DMS 273 (cell line): ENCODE measurements at regions not wholly inside any gene's neighbourhood (a gene's known extent, or its start where the extent isn't known, plus 50 kb on each side); places are given as distances from the start of the nearest gene placed in this dataset.

Experiments
- DNase-seq: peaks from one replicate; lab custom pipeline; 2025; ENCODE audit not compliant: unreplicated experiment; lab: John Stamatoyannopoulos, UW

DNA sequence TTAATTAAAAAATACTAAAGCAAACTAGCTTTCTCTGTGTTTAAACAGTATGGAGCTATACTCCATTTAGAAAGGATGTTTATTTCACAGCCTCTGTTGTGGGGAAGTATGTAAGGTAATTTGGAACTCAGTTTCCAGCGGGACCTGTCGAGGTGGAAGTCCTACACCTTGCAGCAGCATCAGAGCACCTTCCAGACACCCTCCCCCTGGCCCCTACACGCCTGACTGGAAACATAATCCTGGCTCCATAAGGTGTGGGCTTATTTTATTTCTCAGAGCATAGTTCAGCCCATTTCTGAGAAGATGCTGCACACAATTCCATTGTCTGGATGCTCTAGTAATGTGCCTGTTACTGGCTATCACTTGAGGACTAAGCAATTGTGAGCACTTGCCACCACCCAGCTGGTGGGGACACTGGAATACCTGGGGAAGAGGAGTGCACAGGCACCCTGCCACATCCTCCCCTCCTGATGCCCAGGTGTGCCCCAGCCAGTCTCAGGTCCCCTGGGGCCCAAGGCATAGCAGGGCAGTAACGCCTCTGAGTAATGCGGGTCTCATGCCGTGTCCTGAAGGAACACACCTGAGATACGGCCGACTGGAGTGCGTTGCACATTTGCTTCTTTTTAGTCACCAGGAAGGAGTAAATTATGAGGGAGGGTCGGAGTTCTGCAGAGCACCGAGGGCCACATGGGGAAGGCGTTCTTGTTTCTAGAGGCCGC, 556.5 kb downstream of the QKI start:
- DNase-seq, result no peak

DNA sequence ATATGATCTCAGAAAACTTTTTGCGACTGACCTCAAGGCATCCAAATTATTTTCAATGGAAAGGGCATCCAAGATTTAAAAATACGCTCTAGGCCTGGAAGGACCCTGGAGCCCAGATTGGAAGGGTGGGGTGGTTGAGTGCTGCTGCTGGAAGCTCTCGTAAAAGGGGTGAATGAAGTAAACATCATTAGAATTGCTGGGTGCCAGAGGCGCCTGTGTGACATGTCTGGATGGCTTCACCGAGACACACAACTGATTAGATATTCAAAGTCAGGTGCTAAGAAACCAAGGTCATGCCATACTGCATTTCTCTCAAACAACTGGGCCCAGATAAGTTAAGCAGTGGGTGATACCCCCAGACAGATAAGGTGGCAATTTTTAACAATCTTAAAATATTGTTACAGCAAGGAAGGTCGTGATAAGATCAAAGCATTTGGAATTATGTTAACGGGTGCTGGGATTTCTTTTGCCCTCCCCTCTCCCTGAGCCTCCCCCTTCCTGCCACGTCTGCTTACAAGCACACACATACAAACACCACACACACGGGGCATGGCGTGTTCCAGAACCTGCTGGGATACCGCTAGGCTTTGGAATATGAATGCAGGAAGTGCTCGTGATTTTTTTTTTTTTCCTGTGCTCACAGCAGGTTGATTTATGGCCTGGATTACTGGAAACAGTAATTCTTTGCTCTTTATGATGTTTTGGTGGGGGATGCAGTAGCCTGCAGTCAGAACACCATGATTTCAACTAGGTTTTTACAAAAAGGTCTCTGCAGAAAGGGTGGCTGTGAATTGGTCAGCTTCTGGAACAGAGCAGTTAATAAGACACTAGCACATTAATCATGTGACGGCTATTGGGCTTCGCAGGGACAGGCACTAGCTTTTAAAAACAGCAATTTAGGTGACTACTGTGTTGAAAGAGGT, 551.2 kb downstream of the QKI start:
- no peak for DNase-seq

DNA sequence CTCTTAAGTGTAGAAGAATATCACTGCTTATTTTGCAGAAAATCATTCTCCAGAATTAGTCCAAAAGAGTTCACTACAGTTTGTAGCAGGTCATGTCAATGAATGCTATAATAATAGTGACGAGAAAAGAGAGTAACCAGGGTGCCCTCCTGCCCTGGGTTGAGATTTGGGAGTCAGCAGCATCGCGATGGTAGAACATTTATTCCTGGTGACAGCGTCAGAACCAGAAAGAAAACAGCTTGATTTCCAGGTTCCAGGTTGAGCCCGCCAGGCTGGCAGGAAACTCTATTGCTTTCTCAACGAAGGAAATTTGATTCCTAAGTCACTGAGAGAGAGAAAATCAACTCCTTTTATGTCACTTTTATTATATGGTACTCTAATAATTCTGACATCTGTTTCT, 550.3 kb downstream of the QKI start:
- DNase-seq, result no peak

DNA sequence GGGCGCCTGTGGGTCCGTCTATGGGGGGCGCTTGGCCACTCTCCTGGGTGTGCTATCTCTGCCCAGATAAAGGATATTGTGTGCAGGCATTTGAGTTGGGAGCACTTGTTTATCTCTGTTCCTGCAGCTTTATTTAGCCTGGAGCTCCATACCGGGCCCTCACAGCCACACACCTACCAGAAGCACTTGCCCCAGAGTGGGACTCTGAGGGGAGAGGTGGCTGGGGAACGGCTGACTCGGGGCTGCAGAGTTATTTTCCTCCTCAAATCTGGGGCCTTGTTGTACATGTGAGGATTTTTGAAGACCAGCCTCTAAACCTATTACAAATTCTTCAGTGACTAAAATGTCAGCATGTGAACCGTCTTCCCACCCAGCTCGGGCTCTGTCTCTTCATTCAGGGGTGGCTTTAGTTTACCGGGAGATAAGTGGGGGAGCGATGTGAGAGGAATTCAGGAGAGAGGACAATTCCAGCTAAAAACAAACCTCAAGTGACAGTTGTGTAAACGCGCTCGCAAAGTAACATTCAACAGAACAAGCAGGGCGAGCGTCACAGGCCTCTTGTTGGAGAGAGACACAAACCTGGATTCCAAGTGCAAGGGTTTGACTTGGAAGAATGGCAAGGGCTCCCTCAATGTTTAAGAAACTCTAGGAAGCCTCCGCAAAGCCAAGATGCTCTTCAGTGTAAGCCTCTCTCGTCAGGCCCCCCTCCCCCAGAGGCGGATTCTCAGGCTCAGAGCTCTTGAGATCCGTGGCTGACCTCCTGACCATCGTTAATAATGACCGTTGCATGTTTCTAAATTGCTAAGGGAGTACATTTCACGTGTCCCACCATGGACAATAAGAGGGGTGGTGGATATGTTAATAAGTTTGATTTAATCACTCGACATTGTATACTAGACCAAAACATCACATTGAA, 548.9 kb downstream of the QKI start:
- no peak for DNase-seq

DNA sequence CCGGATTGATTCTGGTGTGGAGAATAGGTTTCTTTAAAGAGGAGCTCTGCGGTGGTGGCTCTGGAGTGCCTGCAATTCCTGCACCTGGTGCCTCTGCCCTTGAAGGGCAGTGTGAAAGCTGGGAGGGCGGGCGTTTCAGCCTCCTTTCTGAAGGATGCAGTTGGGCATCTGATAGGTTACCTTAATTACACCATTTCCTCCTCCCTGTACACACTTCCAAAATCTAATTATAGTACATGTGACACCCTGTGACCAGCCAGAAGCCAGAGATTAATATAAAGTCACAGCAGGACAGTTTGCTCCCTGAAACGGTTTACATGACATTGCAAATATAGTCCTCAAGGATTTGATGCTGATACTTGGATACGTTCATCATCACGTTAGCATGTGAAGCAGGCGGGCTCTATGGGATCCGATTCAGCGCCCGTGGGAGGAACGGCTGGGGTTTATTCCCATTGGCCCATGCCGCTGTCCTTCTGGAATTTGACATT, 548.2 kb downstream of the QKI start:
- no peak for DNase-seq

DNA sequence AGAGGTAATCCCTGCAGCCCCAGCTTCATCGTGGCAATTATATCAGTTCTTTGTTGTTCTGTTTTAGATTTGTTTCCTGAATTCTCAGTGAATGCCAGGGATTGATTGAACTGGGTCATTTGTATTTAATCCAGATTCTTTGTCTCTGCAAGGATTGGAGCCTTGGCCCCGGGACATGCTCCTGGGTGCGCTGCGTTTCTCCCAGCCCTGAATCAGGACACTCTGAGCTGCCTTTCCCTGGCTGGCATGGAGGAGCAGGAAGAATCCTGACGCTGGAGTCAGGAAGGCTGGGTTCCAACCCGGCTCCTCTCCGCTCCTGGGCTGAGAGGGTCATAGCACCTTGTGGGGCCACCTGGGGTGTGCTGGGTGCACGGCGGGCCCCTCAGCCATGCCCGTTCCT, 545.6 kb downstream of the QKI start:
- no peak for DNase-seq

DNA sequence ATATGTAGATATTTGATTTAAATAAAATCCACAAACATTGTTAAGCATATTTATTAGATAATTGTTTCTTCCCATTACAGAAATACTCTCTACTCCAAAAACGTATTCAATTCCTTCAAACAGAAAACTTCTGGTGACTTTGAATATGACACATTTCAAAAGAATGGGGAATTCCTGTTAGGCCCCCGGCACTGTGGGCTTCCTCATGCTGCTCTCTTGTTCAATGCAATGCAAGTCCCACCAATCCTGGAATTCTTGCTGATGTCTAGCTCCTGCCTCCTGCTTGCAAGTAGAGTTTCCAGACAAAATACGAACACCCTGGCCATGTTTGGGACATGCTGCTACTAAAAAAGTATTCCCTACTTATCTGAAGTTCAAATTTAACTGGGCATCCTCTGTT, 544.1 kb downstream of the QKI start:
- no peak for DNase-seq

DNA sequence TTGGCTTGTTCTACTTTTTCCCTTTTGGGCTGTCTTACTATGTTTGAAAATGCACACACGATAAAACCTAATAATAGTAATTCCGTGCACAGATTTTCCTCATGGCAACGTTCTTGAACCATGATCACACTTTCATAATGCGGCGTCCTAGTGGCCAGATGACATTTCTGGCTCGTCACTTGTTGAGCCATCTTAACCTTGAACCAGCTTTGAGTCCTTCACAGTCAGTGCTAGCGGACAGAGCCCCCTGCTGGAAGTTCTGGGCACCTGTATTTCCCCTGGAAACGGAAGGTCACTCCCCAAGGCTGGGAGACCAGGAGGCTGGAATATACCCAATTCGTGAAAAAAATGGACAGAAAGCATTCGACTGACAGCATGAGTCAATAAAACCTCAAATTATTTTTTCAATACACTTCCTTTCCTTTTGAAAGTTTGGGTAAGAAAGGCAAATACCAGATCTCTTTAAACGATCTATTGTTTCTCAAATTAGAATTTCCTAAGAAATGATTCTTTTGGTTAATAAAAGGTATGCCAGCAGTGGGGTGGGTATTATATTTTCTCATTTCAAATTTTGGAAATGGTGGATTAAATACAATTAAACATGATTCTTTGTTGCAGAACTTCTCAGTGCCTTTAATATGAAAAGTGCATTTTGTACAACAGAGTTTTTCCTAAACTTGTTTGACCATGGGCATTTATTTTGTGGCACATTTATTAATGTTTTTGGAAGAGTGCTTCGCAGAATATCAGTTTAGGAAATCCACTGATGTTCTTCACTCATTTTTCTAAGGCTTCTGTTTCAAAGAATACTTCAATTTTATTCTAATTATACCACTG, 542.3 kb downstream of the QKI start:
- DNase-seq, result peak; percentile 86

DNA sequence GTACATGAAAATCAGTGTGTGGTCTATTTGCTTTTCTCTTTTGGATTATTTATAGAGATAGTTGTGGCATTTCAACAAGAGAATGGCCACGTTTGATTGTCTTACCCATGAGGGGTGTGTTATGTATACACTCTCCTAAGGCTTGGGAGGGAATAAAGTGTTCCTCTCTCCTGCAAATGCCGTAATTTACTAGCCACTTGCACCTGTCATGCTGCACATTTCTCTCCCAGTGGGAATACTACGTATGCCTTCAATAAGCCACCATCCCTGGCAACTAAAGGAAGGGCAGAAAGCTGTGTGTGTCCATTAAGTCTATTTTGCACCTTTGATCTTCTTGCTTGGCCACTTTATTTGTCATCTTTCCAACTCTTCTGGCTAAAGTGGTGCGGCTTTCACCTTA, 541.2 kb downstream of the QKI start:
- no peak for DNase-seq

DNA sequence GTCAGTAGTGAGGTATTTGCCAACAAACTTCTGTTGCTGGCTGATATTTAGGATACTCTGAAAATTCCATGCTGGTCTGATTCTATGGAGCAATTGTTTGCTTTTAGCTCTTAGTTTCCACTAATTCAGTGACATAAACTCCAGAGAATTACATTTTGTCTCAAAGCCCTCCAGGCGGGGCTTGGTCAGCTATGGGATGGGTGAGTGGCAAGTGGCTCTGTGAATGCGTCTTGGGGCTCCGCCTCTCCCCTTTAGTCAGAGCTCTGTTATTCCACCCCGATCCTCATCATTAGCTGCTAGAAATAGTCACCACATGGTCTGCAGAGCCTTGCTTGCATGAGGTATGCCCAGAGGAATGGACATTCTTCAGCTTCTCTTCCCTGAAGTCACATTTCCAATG, 540.6 kb downstream of the QKI start:
- no peak for DNase-seq

DNA sequence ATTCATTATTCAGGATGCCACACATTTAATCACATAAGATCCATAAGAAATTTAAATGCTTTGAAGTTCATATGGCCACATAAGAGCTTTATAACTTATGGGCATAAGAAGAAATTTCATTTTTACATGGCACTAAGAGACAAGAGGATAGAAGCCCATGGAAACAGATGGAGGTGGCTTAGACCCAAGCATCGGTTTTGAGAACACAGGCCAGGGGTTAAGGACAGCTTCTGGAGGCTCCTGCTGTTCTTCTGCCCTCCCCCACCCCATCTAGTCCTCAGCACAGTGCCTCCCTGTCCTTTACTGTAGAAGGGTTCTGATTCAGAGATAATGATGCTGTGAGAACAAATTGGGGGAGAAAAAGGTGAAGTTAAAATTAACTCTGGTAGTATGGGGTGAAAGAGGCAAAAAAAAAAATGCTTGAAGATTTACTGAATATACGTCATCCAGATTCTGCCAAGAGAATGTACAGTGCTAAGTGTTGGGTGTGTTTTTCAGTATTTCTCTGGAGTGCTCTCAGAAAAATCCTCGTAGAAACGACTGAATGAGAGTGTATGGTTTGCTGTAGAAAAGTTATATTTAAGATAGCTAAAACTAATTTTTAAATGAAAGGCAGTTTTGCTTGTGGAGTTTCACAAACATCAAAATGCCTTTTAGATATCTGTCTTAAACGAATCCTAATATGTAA, 539.7 kb downstream of the QKI start:
- no peak for DNase-seq

DNA sequence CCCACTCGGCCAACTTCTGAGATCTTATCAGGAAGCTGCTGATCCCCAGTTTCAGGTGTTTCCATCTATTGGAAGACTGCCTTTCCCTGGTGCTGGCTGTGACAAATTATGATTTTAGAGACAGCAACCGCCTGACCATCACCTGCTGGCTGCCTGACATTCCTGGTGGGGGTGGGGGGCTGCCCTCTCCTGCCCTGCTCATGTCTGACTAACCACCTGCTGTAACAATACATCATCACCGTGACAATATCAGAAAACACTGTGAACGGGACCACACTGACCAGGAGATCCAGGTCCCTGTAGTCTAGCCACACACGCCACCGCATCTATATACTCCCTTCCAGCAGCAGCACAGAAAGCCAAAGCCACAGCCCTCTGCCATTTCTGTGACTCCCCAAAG, 537.5 kb downstream of the QKI start:
- DNase-seq, result no peak

DNA sequence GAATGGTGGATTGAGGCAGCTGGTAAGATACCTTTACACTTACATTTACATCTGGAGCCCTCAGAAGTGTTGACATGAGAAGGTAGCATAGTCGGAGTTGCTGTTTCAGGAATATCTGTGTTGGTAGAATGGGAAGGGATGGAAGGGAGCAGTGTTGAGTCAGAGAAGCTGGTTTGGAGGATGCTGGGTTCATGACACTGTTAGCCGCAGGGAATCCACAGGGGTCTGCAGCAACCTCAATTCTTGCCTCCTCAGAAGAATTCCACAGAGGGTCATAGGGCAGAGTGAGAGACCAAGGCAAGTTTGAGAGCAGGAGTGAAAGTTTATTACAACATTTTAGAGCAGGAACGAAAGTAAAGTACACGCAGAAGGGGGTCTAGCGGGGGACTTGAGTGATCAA, 536.8 kb downstream of the QKI start:
- no peak for DNase-seq

DNA sequence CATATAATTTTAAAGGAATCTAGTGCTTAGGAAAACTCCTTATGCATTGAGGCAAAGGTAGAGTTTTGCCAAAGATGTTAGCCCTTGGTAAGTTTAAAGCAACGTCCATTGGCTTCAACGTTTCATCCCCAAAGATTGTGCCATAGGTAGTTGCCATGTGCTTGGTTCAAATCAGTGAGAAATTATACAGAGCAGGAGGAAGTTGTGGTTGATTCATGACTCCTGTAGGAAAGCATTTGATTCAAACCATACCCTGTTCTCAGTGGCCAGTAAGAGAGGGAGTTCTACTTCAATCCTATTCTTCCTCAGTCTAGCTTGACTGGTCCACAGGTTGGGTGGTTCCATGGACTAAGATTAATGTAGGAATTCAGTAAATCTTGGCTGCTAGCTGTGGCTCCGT, 535.6 kb downstream of the QKI start:
- no peak for DNase-seq

DNA sequence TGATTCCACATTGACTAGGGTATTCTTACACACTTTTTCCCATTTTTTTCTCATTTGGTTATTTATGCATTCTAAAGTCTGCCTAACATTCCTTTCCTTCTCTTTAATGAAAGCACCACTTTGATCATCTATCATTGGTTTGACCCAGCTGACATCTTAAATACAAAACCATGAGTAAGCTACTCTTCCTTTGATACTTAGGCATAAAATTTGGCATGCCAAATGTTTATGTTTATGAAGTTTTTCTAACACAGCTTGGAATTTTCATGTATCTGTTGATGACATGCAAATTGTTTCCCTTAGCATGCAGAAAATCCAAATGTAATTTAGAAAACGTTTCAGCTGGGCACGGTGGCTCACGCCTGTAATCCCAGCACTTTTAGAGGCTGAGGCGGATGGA, 534.9 kb downstream of the QKI start:
- DNase-seq, result no peak

DNA sequence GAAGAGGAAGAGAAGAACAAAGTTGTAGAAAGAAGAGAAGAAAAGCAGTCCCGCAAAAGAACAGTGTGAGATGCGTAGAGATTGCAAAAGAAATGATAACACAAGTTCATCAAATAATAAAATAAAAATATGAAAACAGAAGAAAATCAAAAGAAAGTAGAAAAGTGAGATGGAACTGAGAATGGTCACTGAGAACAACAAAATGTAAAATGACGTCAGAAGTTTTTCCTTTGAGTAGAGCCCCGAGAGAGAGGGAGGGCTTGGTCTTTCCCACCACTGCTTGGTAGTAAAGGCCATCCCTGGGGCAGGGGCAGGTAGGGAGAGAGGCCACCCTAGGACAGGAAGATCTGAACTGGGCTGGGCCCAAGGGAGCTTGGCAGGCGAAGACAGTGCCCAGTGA, 533.7 kb downstream of the QKI start:
- DNase-seq, result no peak

DNA sequence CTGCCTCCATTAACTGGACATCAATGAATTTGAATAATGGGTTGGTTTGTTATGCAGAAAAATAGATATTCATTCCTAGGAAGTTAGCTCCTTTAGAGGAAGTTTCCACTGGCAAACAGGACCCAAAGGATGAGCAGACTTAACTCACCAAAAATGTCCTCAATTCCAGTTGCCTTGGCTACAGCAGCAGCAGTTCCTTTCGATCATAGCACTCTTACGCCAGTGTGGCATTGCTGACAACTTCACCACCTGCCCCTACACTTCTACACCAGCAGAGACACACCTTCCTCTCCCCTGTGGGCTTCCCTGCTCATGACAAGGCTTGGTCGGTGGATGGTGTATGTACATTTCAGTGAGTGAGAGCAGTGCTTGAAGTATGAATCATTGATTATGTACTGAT, 532.8 kb downstream of the QKI start:
- no peak for DNase-seq

DNA sequence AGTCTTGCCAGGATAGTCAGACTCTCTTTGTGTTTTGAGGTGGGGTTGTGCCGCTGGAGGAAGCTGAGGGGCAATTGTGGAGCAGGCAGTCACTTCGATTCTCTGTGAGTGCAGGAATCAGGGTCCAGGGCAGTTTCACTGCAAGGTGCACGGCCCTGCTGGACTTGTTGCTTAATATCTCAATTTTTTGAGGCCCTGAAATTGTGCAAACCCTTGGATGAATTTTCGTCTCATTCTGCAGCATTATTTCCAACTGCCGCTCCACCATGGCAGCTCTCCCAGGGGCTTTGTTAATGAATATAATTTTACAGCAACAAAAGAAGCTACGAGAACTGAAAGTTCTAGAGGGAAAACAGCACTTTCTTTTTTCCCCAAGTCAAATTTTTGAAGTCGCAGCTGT, 531.9 kb downstream of the QKI start:
- no peak for DNase-seq

DNA sequence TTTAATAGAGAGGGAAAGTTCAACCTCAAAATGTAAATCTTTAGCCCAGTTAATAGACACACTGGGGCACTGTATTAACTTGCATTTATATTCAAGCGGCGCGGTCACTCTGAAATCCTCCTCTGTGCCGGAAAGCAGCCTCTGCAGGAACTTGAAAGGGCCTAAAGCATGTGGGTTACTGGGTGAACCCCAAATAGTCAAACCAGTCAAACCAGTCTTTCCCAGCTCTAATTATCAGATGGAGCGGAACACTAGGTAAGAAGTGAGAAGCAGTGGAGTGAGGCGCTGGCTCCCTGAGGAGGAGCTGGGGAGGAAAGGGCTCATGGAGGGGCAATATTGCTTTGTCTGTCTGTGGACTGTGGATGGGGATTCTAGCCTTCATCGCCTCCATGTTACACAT, 531.3 kb downstream of the QKI start:
- no peak for DNase-seq

DNA sequence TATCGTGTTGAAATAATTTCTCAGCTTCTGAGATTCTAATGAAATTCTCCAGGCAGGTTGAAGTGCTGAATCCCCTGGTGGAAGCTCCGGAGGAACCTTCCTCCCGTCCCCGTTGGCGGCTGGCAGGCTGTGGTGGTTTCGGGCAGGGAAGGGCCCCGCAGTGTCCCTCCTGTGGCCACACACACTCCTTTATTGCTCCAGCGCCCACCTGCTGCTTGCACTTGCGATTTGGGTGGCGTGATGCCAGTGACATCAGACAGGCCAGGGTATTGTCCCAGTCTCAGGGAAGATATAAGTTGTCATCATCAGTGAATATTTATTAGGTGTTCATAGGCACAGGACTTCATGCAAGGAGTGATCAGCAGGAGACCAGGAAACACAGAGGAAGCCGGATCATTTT, 530.4 kb downstream of the QKI start:
- DNase-seq, result no peak
